Trophoblast cell (in vitro differentiated cells and primary cell): ENCODE measurements at regions not wholly inside any gene's neighbourhood (a gene's known extent, or its start where the extent isn't known, plus 50 kb on each side); places are given as distances from the start of the nearest gene placed in this dataset.
A peak's percentile ranks its signal among the peaks of the same experiment; 100 is the strongest.

Source experiments
- DNase-seq, 2 donors: peaks; one replicate each; pipeline ENCODE4 v3.0.0-alpha.2; 2016
- H2AFZ ChIP-seq: 2 replicates; pipeline ENCODE4 v1.6.1; 2013; ENCODE audit warnings: low read length, moderate library complexity, mild to moderate bottlenecking; ENCODE audit not compliant: insufficient read depth, poor library complexity
- H2AK5ac ChIP-seq: 2 replicates; pipeline ENCODE4 v1.6.1; 2013; ENCODE audit warnings: mild to moderate bottlenecking, low read length
- H2BK120ac ChIP-seq: 2 replicates; pipeline ENCODE4 v1.6.1; 2013; ENCODE audit warnings: low read length, mild to moderate bottlenecking, moderate library complexity; ENCODE audit not compliant: insufficient read depth, poor library complexity
- H2BK12ac ChIP-seq: 2 replicates; pipeline ENCODE4 v1.6.1; 2013; ENCODE audit warnings: mild to moderate bottlenecking, low read length, moderate library complexity
- H2BK5ac ChIP-seq: 2 replicates; pipeline ENCODE4 v1.6.1; 2013; ENCODE audit warnings: low read length, low read depth, moderate library complexity, mild to moderate bottlenecking; ENCODE audit not compliant: poor library complexity
- H3K14ac ChIP-seq: 2 replicates; pipeline ENCODE4 v1.6.1; 2013; ENCODE audit warnings: mild to moderate bottlenecking, low read length
- H3K18ac ChIP-seq: 2 replicates; pipeline ENCODE4 v1.6.1; 2013; ENCODE audit warnings: mild to moderate bottlenecking, low read length
- H3K23ac ChIP-seq: 2 replicates; pipeline ENCODE4 v1.6.1; 2013; ENCODE audit warnings: low read length
- H3K27ac ChIP-seq: 2 replicates; pipeline ENCODE4 v1.5.1; 2013; ENCODE audit warnings: low read depth, mild to moderate bottlenecking, inconsistent platforms, low read length, moderate library complexity
- H3K27me3 ChIP-seq: 2 replicates; pipeline ENCODE4 v1.6.1; 2013; ENCODE audit warnings: inconsistent platforms, mild to moderate bottlenecking, low read length, moderate library complexity; ENCODE audit not compliant: insufficient read depth
- H3K36me3 ChIP-seq, 2 experiments: 1 replicate in 1 of 2; 2 replicates in 1 of 2; pipeline ENCODE4 v1.6.1; 2013; ENCODE audit warnings: low read length in 2 of 2, mild to moderate bottlenecking in 2 of 2, moderate library complexity in 1 of 2; ENCODE audit not compliant: insufficient read depth in 2 of 2, control insufficient read depth in 1 of 2
- H3K4ac ChIP-seq: 2 replicates; pipeline ENCODE4 v1.6.1; 2013; ENCODE audit warnings: low read depth, mild to moderate bottlenecking, low read length, moderate library complexity
- H3K4me1 ChIP-seq, 2 experiments: 1 replicate in 1 of 2; 2 replicates in 1 of 2; pipeline ENCODE4 v1.6.1; 2013; ENCODE audit warnings: low read length in 2 of 2, mild to moderate bottlenecking in 2 of 2, moderate library complexity in 1 of 2; ENCODE audit not compliant: insufficient read depth in 2 of 2, control insufficient read depth in 1 of 2
- H3K4me2 ChIP-seq: 2 replicates; pipeline ENCODE4 v1.6.1; 2013; ENCODE audit warnings: inconsistent platforms, mild to moderate bottlenecking, low read length, moderate library complexity
- H3K4me3 ChIP-seq: 2 replicates; pipeline ENCODE4 v1.5.1; 2013; ENCODE audit warnings: mild to moderate bottlenecking, low read depth, low read length, inconsistent platforms
- H3K79me1 ChIP-seq: one replicate; pipeline ENCODE4 v1.6.1; 2013; ENCODE audit warnings: low read length
- H3K79me2 ChIP-seq: 2 replicates; pipeline ENCODE4 v1.6.1; 2013; ENCODE audit warnings: low read length, mild to moderate bottlenecking; ENCODE audit not compliant: control insufficient read depth, insufficient read depth, poor library complexity
- H3K9ac ChIP-seq: 2 replicates; pipeline ENCODE4 v1.6.1; 2013; ENCODE audit warnings: mild to moderate bottlenecking, low read length
- H3K9me3 ChIP-seq: 2 replicates; pipeline ENCODE4 v1.6.1; 2013; ENCODE audit warnings: low read depth, mild to moderate bottlenecking, control low read depth, inconsistent platforms, low read length; ENCODE audit not compliant: insufficient read depth
- H4K12ac ChIP-seq: 2 replicates; pipeline ENCODE4 v1.6.1; 2013; ENCODE audit warnings: low read depth, mild to moderate bottlenecking, low read length, moderate library complexity
- H4K8ac ChIP-seq: 2 replicates; pipeline ENCODE4 v1.6.1; 2013; ENCODE audit warnings: low read depth, mild to moderate bottlenecking, low read length, moderate library complexity
- H4K91ac ChIP-seq: one replicate; pipeline ENCODE4 v1.6.1; 2013; ENCODE audit warnings: low read depth, mild to moderate bottlenecking, low read length, moderate library complexity
- WGBS: extraction: QIAGEN DNeasy Blood & Tissue Kit; methylation state at CpG from one replicate; pipeline ENCODE4 v1.1.7; 2013; ENCODE audit warnings: missing lambda C conversion rate; ENCODE audit not compliant: insufficient read length, insufficient coverage; ENCODE audit errors: extremely low coverage; 5-methylcytosine and 5-hydroxymethylcytosine counted together

DNA sequence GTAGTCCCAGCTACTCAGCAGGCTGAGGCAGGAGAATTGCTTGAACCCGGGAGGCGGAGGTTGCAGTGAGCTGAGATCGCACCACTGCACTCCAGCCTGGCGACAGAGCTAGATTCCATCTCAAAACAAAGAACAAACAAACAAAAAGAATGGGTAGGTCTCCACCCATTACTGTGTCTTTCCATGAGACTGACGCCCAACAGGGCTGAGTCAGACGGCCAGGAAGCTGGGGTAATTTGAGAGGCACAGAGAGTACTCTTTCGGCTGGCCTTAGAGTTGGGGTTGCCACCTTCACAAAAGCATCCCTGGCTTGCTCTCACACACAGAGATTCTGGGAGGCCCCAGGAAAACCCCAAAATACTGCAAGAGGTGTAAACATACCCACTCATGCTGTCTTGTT is 72.0 kb upstream of the DHRSX start:
- H3K4me2 ChIP-seq, result no peak overlapping the region
- no peaks in the 10 kb centered on the region for H3K36me3 ChIP-seq
- H3K4me3 ChIP-seq, result no peak overlapping the region
- H3K27me3 ChIP-seq, result no peaks in the 10 kb centered on the region
- no peak overlapping the region for H2BK12ac ChIP-seq
- H3K9ac ChIP-seq, result no peak overlapping the region
- H4K12ac ChIP-seq, result no peak overlapping the region
- no peak overlapping the region for H2BK5ac ChIP-seq
- no peaks in the 10 kb centered on the region for H3K79me1 ChIP-seq
- H2BK120ac ChIP-seq, result no peak overlapping the region
- no peak overlapping the region for H2AK5ac ChIP-seq
- H4K8ac ChIP-seq, result no peak overlapping the region
- H3K79me2 ChIP-seq, result no peaks in the 10 kb centered on the region
- H3K9me3 ChIP-seq, result peaks cover 1% of the 10 kb centered on the region
- no peak overlapping the region for H3K18ac ChIP-seq
- DNase-seq, result peak in 1 of 2 donors; percentile 59
- no peak overlapping the region for H3K14ac ChIP-seq
- no peak overlapping the region for H3K27ac ChIP-seq
- peaks cover 0 to 3% of the 10 kb centered on the region in 2 experiments for H3K4me1 ChIP-seq
- WGBS, result no CpG with 5 or more reads among the region's 7 CpGs
- no peak overlapping the region for H2AFZ ChIP-seq
- no peak overlapping the region for H4K91ac ChIP-seq
- H3K23ac ChIP-seq, result no peak overlapping the region
- H3K4ac ChIP-seq, result no peak overlapping the region

DNA sequence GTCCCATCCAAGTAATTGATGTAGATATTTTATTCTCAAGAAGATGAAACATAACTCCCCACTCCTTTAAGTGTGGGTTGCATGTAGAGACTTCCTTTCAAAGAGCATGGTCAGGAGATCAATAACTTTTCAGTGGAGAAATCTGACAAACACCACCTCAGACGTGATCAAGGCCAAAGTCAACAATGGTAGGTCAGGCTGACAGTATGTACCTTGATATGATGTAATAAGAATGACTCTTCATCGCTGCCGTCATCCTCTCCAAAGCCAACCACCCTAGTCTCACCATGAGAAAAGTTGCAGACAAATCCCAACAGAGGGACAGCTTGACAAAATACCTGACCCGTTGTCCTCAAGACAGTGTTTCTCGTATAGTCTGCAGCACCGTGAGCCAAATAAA is 67.3 kb upstream of the DHRSX start:
- no peak overlapping the region for H2AK5ac ChIP-seq
- no CpG with 5 or more reads among the region's 6 CpGs for WGBS
- no peak overlapping the region for H3K4me3 ChIP-seq
- no peak overlapping the region for H3K9ac ChIP-seq
- H2AFZ ChIP-seq, result no peak overlapping the region
- no peaks in the 10 kb centered on the region for H3K36me3 ChIP-seq
- no peak overlapping the region for H3K23ac ChIP-seq
- no peaks in the 10 kb centered on the region for H3K27me3 ChIP-seq
- H3K4ac ChIP-seq, result no peak overlapping the region
- no peak overlapping the region for H2BK12ac ChIP-seq
- no peak overlapping the region for H4K91ac ChIP-seq
- H3K4me1 ChIP-seq, result peaks cover 0 to 4% of the 10 kb centered on the region in 2 experiments
- H4K8ac ChIP-seq, result no peak overlapping the region
- H3K9me3 ChIP-seq, result peaks cover 1% of the 10 kb centered on the region
- DNase-seq, result no peak
- H3K27ac ChIP-seq, result no peak overlapping the region
- H3K4me2 ChIP-seq, result no peak overlapping the region
- no peak overlapping the region for H3K18ac ChIP-seq
- H2BK5ac ChIP-seq, result no peak overlapping the region
- H4K12ac ChIP-seq, result no peak overlapping the region
- no peaks in the 10 kb centered on the region for H3K79me2 ChIP-seq
- no peak overlapping the region for H3K14ac ChIP-seq
- no peaks in the 10 kb centered on the region for H3K79me1 ChIP-seq
- no peak overlapping the region for H2BK120ac ChIP-seq

DNA sequence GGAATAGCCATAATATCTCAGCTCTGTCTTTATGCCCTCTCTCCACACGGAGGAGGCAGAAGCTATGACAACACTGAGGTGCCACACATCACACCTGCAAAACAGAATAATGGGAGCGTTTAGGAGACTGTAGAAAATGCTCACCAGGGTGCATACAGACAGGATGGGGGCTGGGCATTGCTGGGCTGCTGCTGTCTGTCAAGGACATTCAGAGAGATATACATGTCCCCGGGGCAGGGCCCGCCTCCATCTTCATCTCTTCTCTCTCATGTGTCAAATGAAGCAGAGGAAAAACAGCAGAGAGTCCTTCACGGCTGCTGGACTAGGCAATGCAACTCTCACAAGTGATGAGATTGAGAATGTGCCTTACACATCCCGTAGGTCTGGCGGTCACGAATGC is 65.3 kb upstream of the DHRSX start:
- no peak overlapping the region for H3K4ac ChIP-seq
- WGBS, result no CpG with 5 or more reads among the region's 8 CpGs
- H3K79me2 ChIP-seq, result no peaks in the 10 kb centered on the region
- no peaks in the 10 kb centered on the region for H3K27me3 ChIP-seq
- H2AK5ac ChIP-seq, result no peak overlapping the region
- no peak overlapping the region for H4K91ac ChIP-seq
- H3K9me3 ChIP-seq, result peaks cover 1% of the 10 kb centered on the region
- no peak overlapping the region for H2AFZ ChIP-seq
- H2BK12ac ChIP-seq, result no peak overlapping the region
- no peak overlapping the region for H4K12ac ChIP-seq
- H3K18ac ChIP-seq, result no peak overlapping the region
- no peak overlapping the region for H2BK5ac ChIP-seq
- H3K14ac ChIP-seq, result no peak overlapping the region
- no peak for DNase-seq
- H3K23ac ChIP-seq, result no peak overlapping the region
- H3K4me2 ChIP-seq, result no peak overlapping the region
- H3K79me1 ChIP-seq, result no peaks in the 10 kb centered on the region
- no peak overlapping the region for H3K27ac ChIP-seq
- H2BK120ac ChIP-seq, result no peak overlapping the region
- no peaks in the 10 kb centered on the region for H3K36me3 ChIP-seq
- H4K8ac ChIP-seq, result no peak overlapping the region
- H3K9ac ChIP-seq, result no peak overlapping the region
- H3K4me3 ChIP-seq, result no peak overlapping the region
- peaks cover 0 to 4% of the 10 kb centered on the region in 2 experiments for H3K4me1 ChIP-seq

DNA sequence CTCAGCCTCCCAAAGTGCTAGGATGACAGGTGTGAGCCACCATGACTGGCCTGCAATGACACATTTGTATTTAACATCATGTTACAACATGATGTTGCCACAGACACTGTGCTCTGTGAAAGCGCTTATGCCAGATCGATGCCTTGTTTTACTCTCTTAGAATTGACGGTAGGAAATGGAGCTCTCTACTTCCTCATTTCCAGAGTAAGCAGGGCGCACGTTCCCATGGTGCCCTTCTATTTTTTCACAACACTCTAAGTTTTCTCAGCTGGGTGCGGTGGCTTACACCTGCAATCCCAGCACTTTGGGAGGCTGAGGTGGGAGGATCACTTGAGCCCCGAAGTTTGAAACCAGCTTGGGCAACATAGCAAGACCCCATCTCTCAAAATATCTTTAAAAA is 60.7 kb upstream of the DHRSX start:
- Histone ChIP-seq H3K23ac (no peak overlapping the region), H3K4me1 (peaks cover 0 to 4% of the 10 kb centered on the region in 2 experiments), H2BK120ac (no peak overlapping the region), H2AK5ac (no peak overlapping the region), H3K79me1 (no peaks in the 10 kb centered on the region), H4K12ac (no peak overlapping the region), H3K4ac (no peak overlapping the region), H4K91ac (no peak overlapping the region), H4K8ac (no peak overlapping the region), H2BK12ac (no peak overlapping the region), H3K14ac (no peak overlapping the region), H2BK5ac (no peak overlapping the region), H3K9me3 (no peaks in the 10 kb centered on the region), H3K18ac (no peak overlapping the region), H3K9ac (no peak overlapping the region), H3K4me3 (no peak overlapping the region), H2AFZ (no peak overlapping the region), H3K27ac (no peak overlapping the region), H3K79me2 (no peaks in the 10 kb centered on the region), H3K4me2 (no peak overlapping the region), H3K36me3 (no peaks in the 10 kb centered on the region), H3K27me3 (no peaks in the 10 kb centered on the region)
- WGBS, result no CpG with 5 or more reads among the region's 7 CpGs
- no peak for DNase-seq
